Stimulated activated CD4-positive, alpha-beta T cell treated with anti-CD3 and anti-CD28 coated beads, Interleukin-4, amount 100 ng/mL, for 4 hours (primary cell): ENCODE measurements at regions not wholly inside any gene's neighbourhood (a gene's known extent, or its start where the extent isn't known, plus 50 kb on each side); places are given as distances from the start of the nearest gene placed in this dataset.
"Not testable (repeated sequence)": the region's sequence is repeated elsewhere in the genome, so short reads cannot be mapped to it uniquely, and the experiment has no call there.

Experiments used
- DNase-seq, 2 experiments: peaks; one replicate each; pipeline ENCODE4 v3.0.0-alpha.2; 2020

- not testable (repeated sequence) for DNase-seq
Measured at GRCh38 chr11:116666673-116667249, 106.0 kb downstream of the BUD13 start.

GRCh38 chr11:116665523-116665922 lies 107.3 kb downstream of the BUD13 start:
- no peak for DNase-seq

- no peak for DNase-seq
Measured at GRCh38 chr11:116661056-116661455, 111.7 kb downstream of the BUD13 start.

GRCh38 chr11:116660011-116660410 lies 112.8 kb downstream of the BUD13 start:
- DNase-seq = no peak

GRCh38 chr11:116658876-116659535 lies 113.8 kb downstream of the BUD13 start:
- no peak for DNase-seq

- no peak for DNase-seq
Measured at GRCh38 chr11:116657842-116658825, 114.7 kb downstream of the BUD13 start.

GRCh38 chr11:116656011-116656410 lies 116.8 kb downstream of the BUD13 start:
- DNase-seq = no peak

GRCh38 chr11:116654526-116654925 lies 118.3 kb downstream of the BUD13 start:
- DNase-seq = no peak

- DNase-seq = no peak
Measured at GRCh38 chr11:116653206-116653605, 119.6 kb downstream of the BUD13 start.

GRCh38 chr11:116651737-116652237 lies 121.0 kb downstream of the BUD13 start:
- no peak for DNase-seq

GRCh38 chr11:116651098-116651736 lies 121.6 kb downstream of the BUD13 start:
- no peak for DNase-seq

- no peak for DNase-seq
Measured at GRCh38 chr11:116650052-116650451, 122.7 kb downstream of the BUD13 start.

GRCh38 chr11:116649268-116649667 lies 123.5 kb downstream of the BUD13 start:
- no peak for DNase-seq

GRCh38 chr11:116648247-116649174 lies 124.3 kb downstream of the BUD13 start:
- DNase-seq = no peak

GRCh38 chr11:116647305-116648080 lies 125.3 kb downstream of the BUD13 start:
- no peak for DNase-seq

GRCh38 chr11:116646191-116646590 lies 126.6 kb downstream of the BUD13 start:
- no peak for DNase-seq

- DNase-seq = no peak
Measured at GRCh38 chr11:116644941-116645305, 127.9 kb downstream of the BUD13 start.

- no peak for DNase-seq
Measured at GRCh38 chr11:116644201-116644940, 128.4 kb downstream of the BUD13 start.

- DNase-seq = no peak
Measured at GRCh38 chr11:116643521-116643920, 129.3 kb downstream of the BUD13 start.

- no peak for DNase-seq
Measured at GRCh38 chr11:116642902-116643301, 129.9 kb downstream of the BUD13 start.
